DMS153 treated with DMSO at 0.1 percent for 48 hours (cell line): ENCODE measurements at regions not wholly inside any gene's neighbourhood (a gene's known extent, or its start where the extent isn't known, plus 50 kb on each side); places are given as distances from the start of the nearest gene placed in this dataset.

Experiments used
- DNase-seq: peaks from one replicate; lab custom pipeline; 2025; ENCODE audit not compliant: unreplicated experiment; lab: John Stamatoyannopoulos, UW

GRCh38 chr2:123153041-123153440 lies 872.0 kb upstream of the CNTNAP5 start:
- DNase-seq: no peak

GRCh38 chr2:123154195-123154594 lies 870.9 kb upstream of the CNTNAP5 start:
- no peak for DNase-seq

- DNase-seq: no peak
These were observed 868.1 kb upstream of the CNTNAP5 start for GRCh38 chr2:123157016-123157415.

- no peak for DNase-seq
These were observed 862.6 kb upstream of the CNTNAP5 start for GRCh38 chr2:123162400-123163016.

GRCh38 chr2:123163398-123163797 lies 861.7 kb upstream of the CNTNAP5 start:
- no peak for DNase-seq

- no peak for DNase-seq
These were observed 860.9 kb upstream of the CNTNAP5 start for GRCh38 chr2:123164216-123164615.

GRCh38 chr2:123165616-123166015 lies 859.5 kb upstream of the CNTNAP5 start:
- DNase-seq: no peak

GRCh38 chr2:123179526-123179925 lies 845.6 kb upstream of the CNTNAP5 start:
- no peak for DNase-seq

- DNase-seq: no peak
These were observed 829.1 kb upstream of the CNTNAP5 start for GRCh38 chr2:123195957-123196356.

GRCh38 chr2:123200035-123200434 lies 825.1 kb upstream of the CNTNAP5 start:
- no peak for DNase-seq

- no peak for DNase-seq
These were observed 817.8 kb upstream of the CNTNAP5 start for GRCh38 chr2:123207245-123207644.

GRCh38 chr2:123209202-123209601 lies 815.9 kb upstream of the CNTNAP5 start:
- no peak for DNase-seq

- DNase-seq: no peak
These were observed 813.9 kb upstream of the CNTNAP5 start for GRCh38 chr2:123211181-123211580.

GRCh38 chr2:123245156-123245555 lies 779.9 kb upstream of the CNTNAP5 start:
- no peak for DNase-seq

- no peak for DNase-seq
These were observed 766.1 kb upstream of the CNTNAP5 start for GRCh38 chr2:123258877-123259539.

GRCh38 chr2:123262856-123263255 lies 762.2 kb upstream of the CNTNAP5 start:
- no peak for DNase-seq

- no peak for DNase-seq
These were observed 741.7 kb upstream of the CNTNAP5 start for GRCh38 chr2:123283431-123283830.

GRCh38 chr2:123303731-123304130 lies 721.4 kb upstream of the CNTNAP5 start:
- DNase-seq: no peak
